K562 (cell line): ENCODE measurements at regions not wholly inside any gene's neighbourhood (a gene's known extent, or its start where the extent isn't known, plus 50 kb on each side); places are given as distances from the start of the nearest gene placed in this dataset.

ENCODE experiments used
- ATAC-seq: fragments of 200-7000 bp; cut with Tn5 transposase; 3 replicates; pipeline ENCODE4 v1.9.1; 2020; ENCODE audit warnings: moderate library complexity
- BruUV-seq: library from RNA; stranded (reverse); fragments of 400-500 nt; replicated peaks from 2 replicates; lab custom pipeline; 2021; lab: Mats Ljungman, UMichigan
- CTCF ChIA-PET: fragments of 300-600 bp; formaldehyde crosslinking; extraction: SDS; loops from one replicate; lab custom pipeline; 2021; ENCODE audit warnings: low intra/inter-chr PET ratio; lab: Yijun Ruan, JAX
- POLR2A ChIA-PET: fragments of 300-600, 350-650 bp; sonication (Branson Sonifier 250); formaldehyde crosslinking; extraction: SDS; loops from one replicate; lab custom pipeline; 2021; ENCODE audit warnings: antibody characterized with exemption, inconsistent platforms; lab: Yijun Ruan, JAX
- DNase-seq, 4 experiments: peaks; one replicate each; pipeline versions ENCODE4 v3.0.0 to v3.0.0-alpha.2; 2011 to 2018; ENCODE audit warnings: low spot score in 3 of 4, mixed read lengths in 3 of 4; ENCODE audit errors: extremely low read depth in 1 of 4
- FAIRE-seq: peaks from 2 replicates; lab custom pipeline; 2011; peaks lifted over from hg19 to GRCh38; lab: Jason Lieb, UNC
- H2AFZ ChIP-seq: 2 replicates; pipeline ENCODE4 v1.6.0; 2011; ENCODE audit warnings: low read depth, low read length, control low read depth, inconsistent platforms
- H3K27ac ChIP-seq: fragments of 200-600 bp; 3 replicates; pipeline ENCODE4 v1.8.0; 2011; ENCODE audit warnings: low read depth, mild to moderate bottlenecking, control low read depth, inconsistent platforms, low read length, moderate library complexity, mixed read lengths; ENCODE audit errors: extremely low read depth
- H3K27me3 ChIP-seq, 2 experiments: fragments of 300-600 bp in 1 of 2; 2 replicates in 1 of 2; 3 replicates in 1 of 2; pipeline versions ENCODE4 v1.6.0 to v1.8.0; 2011; ENCODE audit warnings: inconsistent platforms in 2 of 2, low read length in 2 of 2, mild to moderate bottlenecking in 1 of 2, mixed read lengths in 1 of 2, moderate library complexity in 1 of 2; ENCODE audit not compliant: control insufficient read depth in 2 of 2, insufficient read depth in 2 of 2
- H3K36me3 ChIP-seq: fragments of 300-600 bp; 3 replicates; pipeline ENCODE4 v1.8.0; 2011; ENCODE audit warnings: mild to moderate bottlenecking, low read length, inconsistent platforms; ENCODE audit not compliant: control insufficient read depth, insufficient read depth
- H3K4me1 ChIP-seq, 2 experiments: fragments of 200-600 bp in 1 of 2; replicated peaks in 1 of 2; 2 replicates in 1 of 2; 3 replicates in 1 of 2; pipeline versions ENCODE4 v1.5.1 to v1.8.0; 2011; ENCODE audit warnings: inconsistent platforms in 2 of 2, low read length in 2 of 2, mild to moderate bottlenecking in 1 of 2, mixed read lengths in 1 of 2, moderate library complexity in 1 of 2; ENCODE audit not compliant: control insufficient read depth in 2 of 2, insufficient read depth in 2 of 2
- H3K4me2 ChIP-seq: 2 replicates; pipeline ENCODE4 v1.6.1; 2011; ENCODE audit warnings: low read length, control low read depth, inconsistent platforms, mixed read lengths; ENCODE audit not compliant: insufficient read depth
- H3K4me3 ChIP-seq: fragments of 200-600 bp; sonication (generic), shearing (Covaris generic); 2 replicates; pipeline ENCODE4 v1.5.1; 2016; ENCODE audit warnings: control low read depth, inconsistent platforms
- H3K79me2 ChIP-seq: fragments of 200-600 bp; 3 replicates; pipeline ENCODE4 v1.8.0; 2011; ENCODE audit warnings: low read length, inconsistent platforms; ENCODE audit not compliant: control insufficient read depth, insufficient read depth
- H3K9ac ChIP-seq, 2 experiments: 2 replicates each; pipeline versions ENCODE4 v1.6.0 to v1.6.1; 2011; ENCODE audit warnings: low read depth in 2 of 2, low read length in 2 of 2, control low read depth in 1 of 2, inconsistent platforms in 1 of 2, mild to moderate bottlenecking in 1 of 2, mixed read lengths in 1 of 2; ENCODE audit not compliant: insufficient read depth in 1 of 2
- H3K9me1 ChIP-seq: one replicate; pipeline ENCODE4 v1.6.0; 2011; ENCODE audit warnings: inconsistent platforms, mild to moderate bottlenecking, low read length, moderate library complexity; ENCODE audit not compliant: control insufficient read depth, insufficient read depth
- H3K9me3 ChIP-seq: replicated peaks from 2 replicates; pipeline ENCODE4 v1.5.1; 2011; ENCODE audit warnings: low read depth, low read length, inconsistent platforms; ENCODE audit not compliant: control insufficient read depth, insufficient read depth
- H4K20me1 ChIP-seq: replicated peaks from 2 replicates; pipeline ENCODE4 v1.6.1; 2011; ENCODE audit warnings: low read length, inconsistent platforms, mixed read lengths; ENCODE audit not compliant: control insufficient read depth, insufficient read depth
- CSDE1 ChIP-seq, 2 experiments: fragments of 450-650 bp; IDR thresholded peaks; 2 replicates each; pipeline ENCODE4 v1.6.1; 2016; ENCODE audit warnings: mild to moderate bottlenecking in 1 of 2
- CTCF ChIP-seq, 3 experiments: IDR thresholded peaks in 2 of 3; conservative IDR thresholded peaks in 1 of 3; 2 replicates each; pipeline ENCODE4 v1.5.1; 2011 to 2012; ENCODE audit warnings: low read length in 3 of 3, mild to moderate bottlenecking in 3 of 3, control low read depth in 2 of 3, improper control_type of control experiment in 1 of 3, inconsistent platforms in 1 of 3, low read depth in 1 of 3, mixed read lengths in 1 of 3, moderate library complexity in 1 of 3; ENCODE audit not compliant: insufficient read depth in 2 of 3
- FOSL1 ChIP-seq: fragments of 200-800 bp; sonication (Bioruptor generic); conservative IDR thresholded peaks from 2 replicates; pipeline ENCODE4 v1.6.1; 2016; ENCODE audit warnings: missing genetic modification characterization, missing compliant biosample characterization
- MAFF ChIP-seq: IDR thresholded peaks from 2 replicates; pipeline ENCODE4 v1.6.1; 2012; ENCODE audit warnings: low read length, improper control_type of control experiment
- SMARCA5 ChIP-seq: fragments of 450-650 bp; IDR thresholded peaks from 2 replicates; pipeline ENCODE4 v1.6.1; 2016
- WGBS: fragments of 100-300 bp; shearing (Covaris generic); methylation state at CpG from one replicate; pipeline ENCODE4 v1.1.6; 2016; ENCODE audit warnings: low coverage, mixed read lengths; ENCODE audit not compliant: insufficient coverage; ENCODE audit errors: missing lambda C conversion rate; 5-methylcytosine and 5-hydroxymethylcytosine counted together
- in situ Hi-C: fragments of 300-500 bp; cut with MboI; formaldehyde crosslinking; loops from 4 replicates; pipeline ENCODE4 v1.15.0; 2018; ENCODE audit warnings: inconsistent platforms, mixed read lengths
- intact Hi-C: fragments of 100-400 bp; cut with micrococcal nuclease; formaldehyde crosslinking; loops from 2 replicates; pipeline ENCODE4 v1.14.2; 2022

GRCh38 chr22:44369293-44369661 lies 56.5 kb upstream of the SHISAL1 start:
- Histone ChIP-seq H3K4me3 (no peak overlapping the region), H2AFZ (no peak overlapping the region), H4K20me1 (no peaks in the 10 kb centered on the region), H3K4me1 (no peaks in the 10 kb centered on the region), H3K9me3 (no peaks in the 10 kb centered on the region), H3K27ac (no peak overlapping the region), H3K79me2 (no peaks in the 10 kb centered on the region), H3K9me1 (no peaks in the 10 kb centered on the region), H3K27me3 (peaks cover 0 to 19% of the 10 kb centered on the region in 2 experiments; a peak in 1 of 5 replicates), H3K4me2 (no peak overlapping the region), H3K9ac (no peak overlapping the region), H3K36me3 (no peaks in the 10 kb centered on the region)
- 6% methylated on average over 10 of the region's 15 CpGs for WGBS
- FAIRE-seq (no peak), DNase-seq (peak in 1 of 4 experiments; percentile 16), ATAC-seq (no peak)
- no TSS peak for BruUV-seq
- in situ Hi-C loops = no loop called here
- intact Hi-C loops = no loop called here
- ChIA-PET CTCF (no interaction called here), POLR2A (no interaction called here)
- TF ChIP-seq CSDE1 (IDR thresholded peaks at IDR 0.05) (no peak), CTCF (IDR thresholded peaks at IDR 0.05 in 2 of 3, conservative IDR thresholded peaks at IDR 0.05 in 1 of 3; ENCODE audit: insufficient read depth in 2 of 3, low read depth in 1 of 3, low read length in 3 of 3) (peak; percentile 21 to 44 (median 24); a peak in 4 of 6 replicates), SMARCA5 (no peak), FOSL1 (tag) (no peak), MAFF (no peak)
